ENCODE measurements at regions not wholly inside any gene's neighbourhood (a gene's known extent, or its start where the extent isn't known, plus 50 kb on each side); places are given as distances from the start of the nearest gene placed in this dataset.

DNA sequence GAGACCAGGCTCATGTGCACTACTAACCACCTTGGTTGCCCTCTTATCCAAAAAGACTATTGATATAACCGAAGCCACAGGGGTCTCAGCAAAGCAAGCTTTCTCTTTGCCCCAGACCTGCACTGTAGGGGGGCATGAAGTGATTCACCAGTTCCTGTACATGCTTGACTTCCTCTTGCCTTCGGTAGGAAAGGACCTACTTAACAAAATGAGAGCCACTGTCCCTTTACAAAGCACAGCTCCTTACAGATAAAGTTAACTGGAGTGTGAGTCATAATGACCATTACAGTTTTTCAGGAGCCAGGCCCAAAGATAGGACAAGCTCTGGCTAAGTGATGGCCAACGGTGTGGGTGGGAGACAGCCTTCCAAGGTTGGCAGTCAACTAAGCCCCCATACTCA lies 622.0 kb upstream of the TSPY4 start:
- TF ChIP-seq, protein P1, sequence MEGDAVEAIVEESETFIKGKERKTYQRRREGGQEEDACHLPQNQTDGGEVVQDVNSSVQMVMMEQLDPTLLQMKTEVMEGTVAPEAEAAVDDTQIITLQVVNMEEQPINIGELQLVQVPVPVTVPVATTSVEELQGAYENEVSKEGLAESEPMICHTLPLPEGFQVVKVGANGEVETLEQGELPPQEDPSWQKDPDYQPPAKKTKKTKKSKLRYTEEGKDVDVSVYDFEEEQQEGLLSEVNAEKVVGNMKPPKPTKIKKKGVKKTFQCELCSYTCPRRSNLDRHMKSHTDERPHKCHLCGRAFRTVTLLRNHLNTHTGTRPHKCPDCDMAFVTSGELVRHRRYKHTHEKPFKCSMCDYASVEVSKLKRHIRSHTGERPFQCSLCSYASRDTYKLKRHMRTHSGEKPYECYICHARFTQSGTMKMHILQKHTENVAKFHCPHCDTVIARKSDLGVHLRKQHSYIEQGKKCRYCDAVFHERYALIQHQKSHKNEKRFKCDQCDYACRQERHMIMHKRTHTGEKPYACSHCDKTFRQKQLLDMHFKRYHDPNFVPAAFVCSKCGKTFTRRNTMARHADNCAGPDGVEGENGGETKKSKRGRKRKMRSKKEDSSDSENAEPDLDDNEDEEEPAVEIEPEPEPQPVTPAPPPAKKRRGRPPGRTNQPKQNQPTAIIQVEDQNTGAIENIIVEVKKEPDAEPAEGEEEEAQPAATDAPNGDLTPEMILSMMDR (IDR thresholded peaks at IDR 0.05) = no peak

DNA sequence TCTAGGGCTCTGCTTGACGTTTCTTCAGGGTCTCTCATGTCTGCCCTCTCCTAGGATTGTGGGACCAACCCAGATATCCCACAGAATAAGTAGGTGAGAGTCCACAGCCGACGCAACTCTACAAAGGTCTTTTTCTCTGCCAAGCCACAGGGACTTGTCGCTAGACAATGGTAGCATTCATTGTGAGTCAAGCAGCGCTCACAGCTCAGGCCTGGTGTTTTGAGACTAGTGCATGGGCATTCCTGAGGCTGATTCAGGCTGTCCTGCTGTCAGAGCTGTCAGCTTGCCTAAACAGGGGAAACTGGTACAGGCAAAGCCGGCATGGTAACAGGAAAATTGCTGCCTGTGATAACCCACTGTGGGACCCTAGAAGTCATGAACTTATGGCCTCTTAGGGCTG lies 610.6 kb upstream of the TSPY4 start:
- TF ChIP-seq, protein P1 (IDR thresholded peaks at IDR 0.05) = no peak

DNA sequence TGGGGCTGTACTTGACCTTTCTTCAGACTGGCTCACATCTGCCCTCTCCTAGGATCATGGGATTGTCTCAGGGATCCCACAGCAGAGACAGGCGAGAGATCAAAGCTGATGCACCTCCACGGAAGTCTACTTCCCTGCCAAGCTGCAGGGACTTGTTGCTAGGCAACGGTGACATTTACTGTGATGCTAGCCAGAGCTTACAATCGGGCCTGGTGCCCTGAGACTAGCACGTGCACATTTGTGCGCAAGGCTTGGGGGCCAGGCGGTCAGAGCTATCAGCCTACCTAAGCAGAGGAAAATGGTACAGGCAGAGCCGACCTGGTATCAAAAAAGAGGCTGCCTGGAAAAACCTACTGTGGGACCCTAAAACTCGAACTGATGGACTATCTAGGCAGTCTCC lies 607.3 kb upstream of the TSPY4 start:
- TF ChIP-seq, protein P1 (IDR thresholded peaks at IDR 0.05) = no peak

DNA sequence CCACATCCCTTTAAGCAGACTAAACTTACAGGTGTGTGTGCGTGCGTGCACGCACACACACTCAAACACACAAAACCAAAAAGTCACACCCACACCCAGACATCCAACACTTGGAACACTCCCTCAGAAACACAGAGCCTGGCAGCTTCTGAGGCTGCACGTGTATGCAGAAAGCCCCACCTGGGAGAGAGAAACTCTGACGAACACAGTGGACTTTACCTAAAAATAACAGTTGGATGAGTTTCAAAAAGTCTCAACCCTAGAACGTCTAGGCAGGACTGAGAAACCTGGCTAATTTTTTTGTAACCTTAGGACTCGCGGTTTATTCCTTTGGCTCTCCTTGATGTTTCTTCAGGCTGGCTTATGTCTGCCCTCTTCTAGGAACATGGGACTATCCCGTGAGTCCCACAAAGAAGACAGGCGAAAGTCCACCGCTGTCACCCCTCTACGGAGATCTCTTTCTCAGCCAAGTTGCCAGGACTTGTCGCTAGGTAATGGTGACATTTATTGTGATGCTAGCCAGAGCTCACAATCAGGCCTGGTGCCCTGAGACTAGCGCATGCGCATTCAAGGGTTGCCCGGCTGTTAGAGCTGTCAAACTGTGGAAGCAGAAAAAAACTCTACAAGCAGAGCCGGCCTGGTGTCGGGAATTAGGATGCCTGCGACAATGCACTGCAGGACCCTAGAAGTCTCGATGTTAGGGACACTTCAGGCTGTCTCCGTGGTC lies 595.8 kb upstream of the TSPY4 start:
- TF ChIP-seq, protein P1 (IDR thresholded peaks at IDR 0.05) = no peak

DNA sequence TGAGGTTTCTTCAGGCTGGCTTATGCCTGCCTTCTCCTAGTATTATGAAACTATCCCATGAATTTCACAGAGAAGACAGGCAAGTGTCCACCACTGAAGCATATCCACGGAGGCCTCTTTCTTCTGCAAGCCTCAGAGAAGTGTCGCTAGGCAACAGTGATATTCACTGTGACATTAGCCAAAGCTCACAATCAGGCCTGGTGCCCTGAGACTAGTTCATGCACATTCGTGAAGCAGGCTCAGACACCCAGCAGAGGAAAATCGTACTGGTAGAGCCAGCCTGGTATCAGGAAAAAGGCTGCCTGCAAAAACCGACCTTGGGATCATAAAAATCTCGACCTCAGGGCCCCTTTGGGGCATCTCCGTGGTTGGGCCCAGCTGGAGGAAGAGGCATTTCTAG lies 573.1 kb upstream of the TSPY4 start:
- TF ChIP-seq, protein P1 (IDR thresholded peaks at IDR 0.05) = no peak

DNA sequence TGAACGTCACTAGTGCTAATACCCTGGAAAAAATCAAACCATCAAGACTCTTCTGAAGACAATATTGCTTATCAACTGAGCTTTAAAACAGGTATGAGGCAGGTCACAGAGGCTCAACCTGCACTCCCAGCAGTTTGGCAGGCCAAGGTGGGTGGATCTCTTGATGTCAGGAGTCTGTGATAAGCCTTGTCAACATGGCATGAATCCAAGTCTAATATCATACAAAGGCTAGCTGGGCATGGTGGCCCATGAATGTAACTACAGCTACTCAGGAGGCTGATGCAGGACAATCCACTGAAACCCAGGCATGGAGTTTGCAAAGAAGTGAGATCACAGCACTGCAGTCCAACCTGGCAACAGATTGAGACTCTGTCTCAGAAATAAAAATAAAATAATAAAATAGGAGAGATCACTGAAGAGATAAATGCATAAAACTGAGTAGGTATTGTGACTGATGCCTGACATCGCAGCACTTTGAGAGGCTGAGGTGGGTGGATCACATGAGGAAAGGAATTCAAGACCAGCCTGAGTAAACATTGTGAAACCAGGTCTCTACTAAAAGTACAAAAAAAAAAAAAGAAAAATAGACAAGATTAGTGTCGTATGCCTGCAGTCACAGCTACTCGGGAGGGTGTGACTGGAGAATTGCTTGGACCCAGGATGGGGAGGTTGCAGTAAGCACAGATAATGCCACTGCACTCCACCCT lies 555.9 kb upstream of the TSPY4 start:
- TF ChIP-seq, protein P1 (IDR thresholded peaks at IDR 0.05) = no peak

DNA sequence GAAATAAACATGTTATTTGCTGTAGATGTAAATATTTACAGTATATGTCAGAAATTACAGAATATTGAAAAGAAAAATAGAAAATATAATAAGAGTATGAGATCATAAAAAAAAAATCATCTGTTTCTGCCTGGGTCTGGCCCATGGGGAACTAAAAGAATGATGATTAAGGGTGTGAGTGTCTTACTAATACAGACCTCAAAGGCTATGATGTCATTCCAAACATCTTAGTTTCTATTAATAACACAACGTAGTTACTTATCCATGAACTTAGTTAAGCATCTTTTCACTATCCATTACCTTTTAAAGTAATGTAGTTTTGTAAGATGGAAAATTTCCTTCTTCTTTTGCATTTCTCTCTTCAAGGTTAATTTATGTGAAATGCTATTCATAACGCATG lies 542.7 kb upstream of the TSPY4 start:
- TF ChIP-seq, protein P1 (IDR thresholded peaks at IDR 0.05) = no peak

Measured in LNCAP (cell line).